ENCODE measurements at regions not wholly inside any gene's neighbourhood (a gene's known extent, or its start where the extent isn't known, plus 50 kb on each side); places are given as distances from the start of the nearest gene placed in this dataset.

DNA sequence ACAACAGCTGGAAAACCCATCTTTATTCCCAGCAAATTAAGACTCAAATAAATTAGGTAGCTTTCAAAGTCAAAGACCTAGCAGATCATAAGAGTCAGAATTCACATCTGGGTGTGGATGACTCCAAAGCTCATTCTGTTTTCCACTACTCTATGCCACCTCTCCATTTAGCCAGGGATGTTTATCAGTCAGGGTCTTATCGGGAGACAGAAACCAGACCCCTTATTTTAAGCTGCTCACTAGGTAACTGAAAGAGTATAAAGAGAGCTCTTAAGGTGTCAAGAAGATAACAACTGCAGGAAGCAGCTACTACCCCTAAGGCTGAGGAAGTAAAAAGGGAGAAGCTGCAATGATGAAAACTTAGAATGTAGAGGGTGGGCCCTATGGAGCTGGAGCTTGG is 333.7 kb upstream of the KLF3 start (continued):
- TF ChIP-seq, protein P1, sequence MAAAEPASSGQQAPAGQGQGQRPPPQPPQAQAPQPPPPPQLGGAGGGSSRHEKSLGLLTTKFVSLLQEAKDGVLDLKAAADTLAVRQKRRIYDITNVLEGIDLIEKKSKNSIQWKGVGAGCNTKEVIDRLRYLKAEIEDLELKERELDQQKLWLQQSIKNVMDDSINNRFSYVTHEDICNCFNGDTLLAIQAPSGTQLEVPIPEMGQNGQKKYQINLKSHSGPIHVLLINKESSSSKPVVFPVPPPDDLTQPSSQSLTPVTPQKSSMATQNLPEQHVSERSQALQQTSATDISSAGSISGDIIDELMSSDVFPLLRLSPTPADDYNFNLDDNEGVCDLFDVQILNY (CRISPR knock-in tag; IDR thresholded peaks at IDR 0.05) = no peak
- TF ChIP-seq OVOL2 (CRISPR knock-in tag; IDR thresholded peaks at IDR 0.05; ENCODE audit: borderline replicate concordance) = no peak
- TF ChIP-seq ESRRA (CRISPR knock-in tag; IDR thresholded peaks at IDR 0.05; ENCODE audit: borderline replicate concordance) = no peak
- TF ChIP-seq ZNF416 (CRISPR knock-in tag; IDR thresholded peaks at IDR 0.05) = no peak
- TF ChIP-seq IRF1 (CRISPR knock-in tag; IDR thresholded peaks at IDR 0.05) = no peak
- TF ChIP-seq, protein P2, sequence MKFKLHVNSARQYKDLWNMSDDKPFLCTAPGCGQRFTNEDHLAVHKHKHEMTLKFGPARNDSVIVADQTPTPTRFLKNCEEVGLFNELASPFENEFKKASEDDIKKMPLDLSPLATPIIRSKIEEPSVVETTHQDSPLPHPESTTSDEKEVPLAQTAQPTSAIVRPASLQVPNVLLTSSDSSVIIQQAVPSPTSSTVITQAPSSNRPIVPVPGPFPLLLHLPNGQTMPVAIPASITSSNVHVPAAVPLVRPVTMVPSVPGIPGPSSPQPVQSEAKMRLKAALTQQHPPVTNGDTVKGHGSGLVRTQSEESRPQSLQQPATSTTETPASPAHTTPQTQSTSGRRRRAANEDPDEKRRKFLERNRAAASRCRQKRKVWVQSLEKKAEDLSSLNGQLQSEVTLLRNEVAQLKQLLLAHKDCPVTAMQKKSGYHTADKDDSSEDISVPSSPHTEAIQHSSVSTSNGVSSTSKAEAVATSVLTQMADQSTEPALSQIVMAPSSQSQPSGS (CRISPR knock-in tag; IDR thresholded peaks at IDR 0.05; ENCODE audit: borderline replicate concordance, low read depth) = no peak
- TF ChIP-seq, protein P3, sequence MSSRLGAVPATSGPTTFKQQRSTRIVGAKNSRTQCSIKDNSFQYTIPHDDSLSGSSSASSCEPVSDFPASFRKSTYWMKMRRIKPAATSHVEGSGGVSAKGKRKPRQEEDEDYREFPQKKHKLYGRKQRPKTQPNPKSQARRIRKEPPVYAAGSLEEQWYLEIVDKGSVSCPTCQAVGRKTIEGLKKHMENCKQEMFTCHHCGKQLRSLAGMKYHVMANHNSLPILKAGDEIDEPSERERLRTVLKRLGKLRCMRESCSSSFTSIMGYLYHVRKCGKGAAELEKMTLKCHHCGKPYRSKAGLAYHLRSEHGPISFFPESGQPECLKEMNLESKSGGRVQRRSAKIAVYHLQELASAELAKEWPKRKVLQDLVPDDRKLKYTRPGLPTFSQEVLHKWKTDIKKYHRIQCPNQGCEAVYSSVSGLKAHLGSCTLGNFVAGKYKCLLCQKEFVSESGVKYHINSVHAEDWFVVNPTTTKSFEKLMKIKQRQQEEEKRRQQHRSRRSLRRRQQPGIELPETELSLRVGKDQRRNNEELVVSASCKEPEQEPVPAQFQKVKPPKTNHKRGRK (CRISPR knock-in tag; IDR thresholded peaks at IDR 0.05; ENCODE audit: borderline replicate concordance) = no peak
- TF ChIP-seq USF2 (CRISPR knock-in tag; IDR thresholded peaks at IDR 0.05) = no peak
- TF ChIP-seq, protein P4, sequence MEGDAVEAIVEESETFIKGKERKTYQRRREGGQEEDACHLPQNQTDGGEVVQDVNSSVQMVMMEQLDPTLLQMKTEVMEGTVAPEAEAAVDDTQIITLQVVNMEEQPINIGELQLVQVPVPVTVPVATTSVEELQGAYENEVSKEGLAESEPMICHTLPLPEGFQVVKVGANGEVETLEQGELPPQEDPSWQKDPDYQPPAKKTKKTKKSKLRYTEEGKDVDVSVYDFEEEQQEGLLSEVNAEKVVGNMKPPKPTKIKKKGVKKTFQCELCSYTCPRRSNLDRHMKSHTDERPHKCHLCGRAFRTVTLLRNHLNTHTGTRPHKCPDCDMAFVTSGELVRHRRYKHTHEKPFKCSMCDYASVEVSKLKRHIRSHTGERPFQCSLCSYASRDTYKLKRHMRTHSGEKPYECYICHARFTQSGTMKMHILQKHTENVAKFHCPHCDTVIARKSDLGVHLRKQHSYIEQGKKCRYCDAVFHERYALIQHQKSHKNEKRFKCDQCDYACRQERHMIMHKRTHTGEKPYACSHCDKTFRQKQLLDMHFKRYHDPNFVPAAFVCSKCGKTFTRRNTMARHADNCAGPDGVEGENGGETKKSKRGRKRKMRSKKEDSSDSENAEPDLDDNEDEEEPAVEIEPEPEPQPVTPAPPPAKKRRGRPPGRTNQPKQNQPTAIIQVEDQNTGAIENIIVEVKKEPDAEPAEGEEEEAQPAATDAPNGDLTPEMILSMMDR (IDR thresholded peaks at IDR 0.05) = no peak
- no peak for TF ChIP-seq ZMAT4 (CRISPR knock-in tag; IDR thresholded peaks at IDR 0.05)
- TF ChIP-seq SMAD4 (CRISPR knock-in tag; IDR thresholded peaks at IDR 0.05) = no peak

DNA sequence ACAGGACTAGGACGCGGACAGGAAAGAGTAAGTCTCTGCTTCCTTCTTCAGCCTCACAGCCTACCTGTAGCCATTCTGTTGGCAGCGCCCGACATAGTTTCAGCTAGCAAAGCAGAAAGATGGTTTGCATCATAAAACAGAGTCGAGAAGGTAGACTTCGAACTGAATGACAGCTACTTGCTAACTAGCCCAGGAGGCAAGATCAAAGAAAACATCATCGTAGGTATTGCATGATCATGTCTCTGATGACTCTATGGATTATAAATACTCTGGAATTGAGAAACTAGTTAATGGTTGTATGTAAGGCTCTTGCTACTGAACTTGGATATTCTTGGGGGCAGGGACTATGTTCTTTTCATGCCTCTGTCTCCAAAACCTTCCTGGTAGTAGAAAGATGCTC is 333.1 kb upstream of the KLF3 start:
- DNase-seq (ENCODE audit: low spot score) = no peak
- ATAC-seq = no peak
- no peak overlapping the region for H3K27ac Mint-ChIP-seq
- H3K36me3 Mint-ChIP-seq = no peaks in the 10 kb centered on the region
- H3K9me3 Mint-ChIP-seq = peaks cover 11% of the 10 kb centered on the region; the same call in 1 of the 2 replicates
- CTCF ChIA-PET = interaction anchor here (1.3 to 2.1 kb wide), 2 partner anchors 11 to 151 kb away, joined by 7 to 12 read pairs; no protein-coding TSS in a partner anchor
- H3K4me3 Mint-ChIP-seq = no peak overlapping the region
- peaks cover 18% of the 10 kb centered on the region for H3K4me1 Mint-ChIP-seq
- POLR2A ChIA-PET = interaction anchor here (1.0 kb wide), 1 partner anchor 158 kb away, joined by 3 read pairs; no protein-coding TSS in a partner anchor
- TF ChIP-seq MAX (CRISPR knock-in tag; IDR thresholded peaks at IDR 0.05) (no peak), NR2C2 (CRISPR knock-in tag; IDR thresholded peaks at IDR 0.05) (no peak)
- no peaks in the 10 kb centered on the region for H3K27me3 Mint-ChIP-seq (ENCODE audit: low read depth)

DNA sequence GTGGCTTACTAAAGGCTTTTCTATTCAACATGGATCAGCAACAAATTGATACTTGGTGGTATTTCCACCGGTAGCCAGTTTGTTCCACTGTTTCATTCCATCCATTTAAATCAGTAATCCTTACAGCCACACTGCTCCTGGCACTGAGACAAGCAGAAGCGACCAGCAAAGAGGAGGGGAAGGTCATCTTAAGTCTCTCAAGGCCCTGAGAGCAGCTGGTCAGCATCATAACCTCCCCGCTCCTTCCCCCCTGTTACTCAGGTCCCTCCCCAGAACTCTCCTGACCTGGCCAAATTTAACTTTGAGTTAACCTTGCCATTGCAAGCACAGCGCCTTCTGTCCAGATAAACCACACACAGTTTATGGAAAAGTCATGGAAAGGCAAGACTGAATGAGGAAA is 331.3 kb upstream of the KLF3 start:
- CTCF ChIA-PET = interaction anchor here (1.7 kb wide), 1 partner anchor 13 kb away, joined by 6 read pairs; no protein-coding TSS in a partner anchor
- ATAC-seq (no peak), DNase-seq (ENCODE audit: low spot score) (no peak)
- H3K27me3 Mint-ChIP-seq (ENCODE audit: low read depth) = no peaks in the 10 kb centered on the region
- H3K4me3 Mint-ChIP-seq = no peak overlapping the region
- POLR2A ChIA-PET = no interaction called here
- peaks cover 10% of the 10 kb centered on the region for H3K36me3 Mint-ChIP-seq
- no peak overlapping the region for H3K27ac Mint-ChIP-seq
- H3K4me1 Mint-ChIP-seq = peaks cover 16% of the 10 kb centered on the region
- H3K9me3 Mint-ChIP-seq = peaks cover 18% of the 10 kb centered on the region
- TF ChIP-seq GTF2I (CRISPR knock-in tag; conservative IDR thresholded peaks at IDR 0.05) (no peak), ZNF232 (CRISPR knock-in tag; IDR thresholded peaks at IDR 0.05) (no peak), ZNF121 (CRISPR knock-in tag; IDR thresholded peaks at IDR 0.05) (no peak), ELF4 (CRISPR knock-in tag; IDR thresholded peaks at IDR 0.05; ENCODE audit: low read depth) (no peak), KAT7 (CRISPR knock-in tag; IDR thresholded peaks at IDR 0.05; ENCODE audit: borderline replicate concordance) (no peak), CDX4 (CRISPR knock-in tag; IDR thresholded peaks at IDR 0.05; ENCODE audit: borderline replicate concordance) (no peak), ETV6 (CRISPR knock-in tag; IDR thresholded peaks at IDR 0.05) (no peak)
- TF ChIP-seq, protein P5, sequence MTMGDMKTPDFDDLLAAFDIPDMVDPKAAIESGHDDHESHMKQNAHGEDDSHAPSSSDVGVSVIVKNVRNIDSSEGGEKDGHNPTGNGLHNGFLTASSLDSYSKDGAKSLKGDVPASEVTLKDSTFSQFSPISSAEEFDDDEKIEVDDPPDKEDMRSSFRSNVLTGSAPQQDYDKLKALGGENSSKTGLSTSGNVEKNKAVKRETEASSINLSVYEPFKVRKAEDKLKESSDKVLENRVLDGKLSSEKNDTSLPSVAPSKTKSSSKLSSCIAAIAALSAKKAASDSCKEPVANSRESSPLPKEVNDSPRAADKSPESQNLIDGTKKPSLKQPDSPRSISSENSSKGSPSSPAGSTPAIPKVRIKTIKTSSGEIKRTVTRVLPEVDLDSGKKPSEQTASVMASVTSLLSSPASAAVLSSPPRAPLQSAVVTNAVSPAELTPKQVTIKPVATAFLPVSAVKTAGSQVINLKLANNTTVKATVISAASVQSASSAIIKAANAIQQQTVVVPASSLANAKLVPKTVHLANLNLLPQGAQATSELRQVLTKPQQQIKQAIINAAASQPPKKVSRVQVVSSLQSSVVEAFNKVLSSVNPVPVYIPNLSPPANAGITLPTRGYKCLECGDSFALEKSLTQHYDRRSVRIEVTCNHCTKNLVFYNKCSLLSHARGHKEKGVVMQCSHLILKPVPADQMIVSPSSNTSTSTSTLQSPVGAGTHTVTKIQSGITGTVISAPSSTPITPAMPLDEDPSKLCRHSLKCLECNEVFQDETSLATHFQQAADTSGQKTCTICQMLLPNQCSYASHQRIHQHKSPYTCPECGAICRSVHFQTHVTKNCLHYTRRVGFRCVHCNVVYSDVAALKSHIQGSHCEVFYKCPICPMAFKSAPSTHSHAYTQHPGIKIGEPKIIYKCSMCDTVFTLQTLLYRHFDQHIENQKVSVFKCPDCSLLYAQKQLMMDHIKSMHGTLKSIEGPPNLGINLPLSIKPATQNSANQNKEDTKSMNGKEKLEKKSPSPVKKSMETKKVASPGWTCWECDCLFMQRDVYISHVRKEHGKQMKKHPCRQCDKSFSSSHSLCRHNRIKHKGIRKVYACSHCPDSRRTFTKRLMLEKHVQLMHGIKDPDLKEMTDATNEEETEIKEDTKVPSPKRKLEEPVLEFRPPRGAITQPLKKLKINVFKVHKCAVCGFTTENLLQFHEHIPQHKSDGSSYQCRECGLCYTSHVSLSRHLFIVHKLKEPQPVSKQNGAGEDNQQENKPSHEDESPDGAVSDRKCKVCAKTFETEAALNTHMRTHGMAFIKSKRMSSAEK (CRISPR knock-in tag; IDR thresholded peaks at IDR 0.05; ENCODE audit: borderline replicate concordance) = no peak
